Tibial nerve (tissue), 4 donors: ENCODE measurements at regions not wholly inside any gene's neighbourhood (a gene's known extent, or its start where the extent isn't known, plus 50 kb on each side); places are given as distances from the start of the nearest gene placed in this dataset.

Experiments used
- CTCF ChIP-seq, 5 experiments: fragments of 200-600 bp in 3 of 5; fragments of 450-650 bp in 2 of 5; sonication (generic) in 3 of 5; IDR thresholded peaks; one replicate each; pipeline ENCODE4 v1.5.1; 2016 to 2019; ENCODE audit warnings: antibody characterized with exemption in 5 of 5, mild to moderate bottlenecking in 3 of 5, moderate library complexity in 2 of 5
- EP300 ChIP-seq, 2 donors: sonication (generic); formaldehyde crosslinking; IDR thresholded peaks; one replicate each; pipeline ENCODE4 v1.6.1; 2017; ENCODE audit warnings: antibody characterized with exemption in 2 of 2, mild to moderate bottlenecking in 1 of 2
- POLR2A ChIP-seq, 2 donors: fragments of 450-650 bp; IDR thresholded peaks; one replicate each; pipeline ENCODE4 v1.6.1; 2017; ENCODE audit warnings: antibody characterized with exemption in 2 of 2, mild to moderate bottlenecking in 2 of 2, moderate library complexity in 2 of 2

- no peak for TF ChIP-seq CTCF (IDR thresholded peaks at IDR 0.05)
- no peak for TF ChIP-seq POLR2A (IDR thresholded peaks at IDR 0.05)
- no peak for TF ChIP-seq EP300 (IDR thresholded peaks at IDR 0.05)
These were observed 291.9 kb upstream of the CDH7 start for GRCh38 chr18:65458871-65459270.
